ENCODE measurements at regions not wholly inside any gene's neighbourhood (a gene's known extent, or its start where the extent isn't known, plus 50 kb on each side); places are given as distances from the start of the nearest gene placed in this dataset.

DNA sequence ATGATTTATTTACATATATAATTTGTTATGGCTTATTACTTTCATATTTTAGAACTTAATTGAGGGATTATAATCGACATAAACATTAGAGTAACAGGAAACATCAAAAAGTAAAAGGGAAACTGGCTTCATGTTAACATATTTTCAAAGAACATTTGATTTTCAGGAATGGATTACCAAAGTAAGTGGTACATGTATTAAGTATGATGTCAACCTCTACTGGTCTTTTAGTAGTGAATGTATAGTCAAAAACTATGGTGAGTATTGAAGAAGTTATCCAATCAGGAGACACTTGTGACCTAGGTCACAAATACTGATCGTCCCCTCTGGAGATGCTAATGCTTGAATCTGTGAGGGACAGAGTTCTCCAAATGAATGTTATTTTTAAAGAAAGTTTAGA, 768.9 kb upstream of the ADGRL4 start:
- ChIA-PET CTCF (ENCODE audit: low intra/inter-chr PET ratio, low total read pairs) (no interaction called here), POLR2A (no interaction called here)
- intact Hi-C loops (cut with micrococcal nuclease; ENCODE audit: unreplicated experiment), result no loop called here
- TF ChIP-seq, protein P1, sequence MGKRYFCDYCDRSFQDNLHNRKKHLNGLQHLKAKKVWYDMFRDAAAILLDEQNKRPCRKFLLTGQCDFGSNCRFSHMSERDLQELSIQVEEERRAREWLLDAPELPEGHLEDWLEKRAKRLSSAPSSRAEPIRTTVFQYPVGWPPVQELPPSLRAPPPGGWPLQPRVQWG (CRISPR knock-in tag; IDR thresholded peaks at IDR 0.05; ENCODE audit: borderline replicate concordance, low read depth), result no peak
- TF ChIP-seq ATF7 (IDR thresholded peaks at IDR 0.05), result peak; percentile 91
- no peak for TF ChIP-seq ATF7 (CRISPR knock-in tag; IDR thresholded peaks at IDR 0.05)
- no peak for TF ChIP-seq ZNF12 (CRISPR knock-in tag; IDR thresholded peaks at IDR 0.05)
- no peak for TF ChIP-seq DNMT3B (CRISPR knock-in tag; conservative IDR thresholded peaks at IDR 0.05)
- TF ChIP-seq CREB1 (IDR thresholded peaks at IDR 0.05), result peak; percentile 66
- no peak for TF ChIP-seq CREB1 (CRISPR knock-in tag; IDR thresholded peaks at IDR 0.05)
- no peak for TF ChIP-seq NCOA2 (CRISPR knock-in tag; IDR thresholded peaks at IDR 0.05)
- no peak for TF ChIP-seq ZNF543 (CRISPR knock-in tag; IDR thresholded peaks at IDR 0.05)
- Histone ChIP-seq H3K4me2 (ENCODE audit: low read depth, low read length) (no peak overlapping the region), H3K79me2 (ENCODE audit: insufficient read depth, low read length) (no peaks in the 10 kb centered on the region), H3K9me3 (ENCODE audit: low read length) (peaks cover 52% of the 10 kb centered on the region), H3K9ac (ENCODE audit: insufficient read depth, low read depth, low read length) (no peak overlapping the region), H3K27ac (ENCODE audit: extremely low read length, insufficient read depth, low read length) (no peak overlapping the region), H3K4me1 (ENCODE audit: insufficient read depth, low read length) (no peaks in the 10 kb centered on the region), H3K36me3 (replicated peaks in 1 of 2; ENCODE audit: control insufficient read depth in 1 of 2, insufficient read depth in 2 of 2, low read length in 2 of 2) (no peaks in the 10 kb centered on the region), H3K4me3 (replicated peaks in 1 of 3; ENCODE audit: insufficient read depth in 1 of 3, low read depth in 2 of 3, low read length in 3 of 3) (no peak overlapping the region), H4K20me1 (ENCODE audit: insufficient read depth, low read length) (no peaks in the 10 kb centered on the region), H3K27me3 (ENCODE audit: control insufficient read depth in 1 of 2, insufficient read depth in 2 of 2, low read length in 2 of 2) (no peaks in the 10 kb centered on the region), H2AFZ (ENCODE audit: low read length) (no peak overlapping the region)
- no TSS peak for BruUV-seq (replicated peaks)
- ATAC-seq (no peak), FAIRE-seq (no peak), DNase-seq (ENCODE audit: low spot score) (no peak)
- 0% methylated on average over 2 of the region's 2 CpGs for WGBS (ENCODE audit: low lambda C conversion rate)
- in situ Hi-C loops (cut with HindIII; ENCODE audit: extremely low pct_ligation_motif_present, low pct_unique_long_range_greater_than_20kb), result no loop called here

DNA sequence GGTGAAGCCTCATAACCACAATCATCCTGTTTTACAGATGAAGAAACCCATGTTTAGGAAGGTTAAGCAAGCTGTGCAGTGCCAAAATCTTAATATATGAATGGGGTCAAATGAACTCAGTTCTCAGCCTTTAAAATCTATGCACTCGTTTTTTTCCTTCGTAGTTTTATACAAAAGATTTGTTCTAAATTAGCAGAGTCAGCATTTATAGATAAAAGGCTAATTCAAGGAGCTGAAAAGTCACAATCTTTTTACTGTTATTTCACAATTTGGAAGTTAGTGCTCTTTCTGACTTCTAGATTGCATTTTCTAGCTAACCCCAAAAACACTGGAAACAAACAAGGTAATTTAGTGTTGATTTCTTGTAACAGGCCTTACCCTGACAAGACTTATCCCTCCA, 766.9 kb upstream of the ADGRL4 start:
- no peaks in the 10 kb centered on the region for H3K4me1 ChIP-seq (ENCODE audit: insufficient read depth, low read length)
- peak; percentile 96 for TF ChIP-seq MAFF (IDR thresholded peaks at IDR 0.05; ENCODE audit: low read depth, low read length)
- TF ChIP-seq ZNF446 (CRISPR knock-in tag; IDR thresholded peaks at IDR 0.05), result no peak
- peak; percentile 90 to 97 for TF ChIP-seq MAFK (conservative IDR thresholded peaks at IDR 0.05 in 1 of 2, IDR thresholded peaks at IDR 0.05 in 1 of 2; ENCODE audit: low read length in 2 of 2)
- TF ChIP-seq, protein P2, sequence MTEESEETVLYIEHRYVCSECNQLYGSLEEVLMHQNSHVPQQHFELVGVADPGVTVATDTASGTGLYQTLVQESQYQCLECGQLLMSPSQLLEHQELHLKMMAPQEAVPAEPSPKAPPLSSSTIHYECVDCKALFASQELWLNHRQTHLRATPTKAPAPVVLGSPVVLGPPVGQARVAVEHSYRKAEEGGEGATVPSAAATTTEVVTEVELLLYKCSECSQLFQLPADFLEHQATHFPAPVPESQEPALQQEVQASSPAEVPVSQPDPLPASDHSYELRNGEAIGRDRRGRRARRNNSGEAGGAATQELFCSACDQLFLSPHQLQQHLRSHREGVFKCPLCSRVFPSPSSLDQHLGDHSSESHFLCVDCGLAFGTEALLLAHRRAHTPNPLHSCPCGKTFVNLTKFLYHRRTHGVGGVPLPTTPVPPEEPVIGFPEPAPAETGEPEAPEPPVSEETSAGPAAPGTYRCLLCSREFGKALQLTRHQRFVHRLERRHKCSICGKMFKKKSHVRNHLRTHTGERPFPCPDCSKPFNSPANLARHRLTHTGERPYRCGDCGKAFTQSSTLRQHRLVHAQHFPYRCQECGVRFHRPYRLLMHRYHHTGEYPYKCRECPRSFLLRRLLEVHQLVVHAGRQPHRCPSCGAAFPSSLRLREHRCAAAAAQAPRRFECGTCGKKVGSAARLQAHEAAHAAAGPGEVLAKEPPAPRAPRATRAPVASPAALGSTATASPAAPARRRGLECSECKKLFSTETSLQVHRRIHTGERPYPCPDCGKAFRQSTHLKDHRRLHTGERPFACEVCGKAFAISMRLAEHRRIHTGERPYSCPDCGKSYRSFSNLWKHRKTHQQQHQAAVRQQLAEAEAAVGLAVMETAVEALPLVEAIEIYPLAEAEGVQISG (CRISPR knock-in tag; IDR thresholded peaks at IDR 0.05), result no peak
- no peaks in the 10 kb centered on the region for H3K27me3 ChIP-seq (ENCODE audit: control insufficient read depth in 1 of 2, insufficient read depth in 2 of 2, low read length in 2 of 2)
- POLR2A ChIA-PET, result no interaction called here
- H3K4me2 ChIP-seq (ENCODE audit: low read depth, low read length), result no peak overlapping the region
- FAIRE-seq (no peak), DNase-seq (ENCODE audit: low spot score) (no peak), ATAC-seq (no peak)
- H3K9ac ChIP-seq (ENCODE audit: insufficient read depth, low read depth, low read length), result no peak overlapping the region
- no peak overlapping the region for H3K27ac ChIP-seq (ENCODE audit: extremely low read length, insufficient read depth, low read length)
- H3K4me3 ChIP-seq (replicated peaks in 1 of 3; ENCODE audit: insufficient read depth in 1 of 3, low read depth in 2 of 3, low read length in 3 of 3), result no peak overlapping the region
- H3K9me3 ChIP-seq (ENCODE audit: low read length), result peaks cover 59% of the 10 kb centered on the region
- WGBS (ENCODE audit: low lambda C conversion rate), result 4% methylated on average over 2 of the region's 2 CpGs
- H3K36me3 ChIP-seq (replicated peaks in 1 of 2; ENCODE audit: control insufficient read depth in 1 of 2, insufficient read depth in 2 of 2, low read length in 2 of 2), result no peaks in the 10 kb centered on the region
- no peaks in the 10 kb centered on the region for H4K20me1 ChIP-seq (ENCODE audit: insufficient read depth, low read length)
- no peaks in the 10 kb centered on the region for H3K79me2 ChIP-seq (ENCODE audit: insufficient read depth, low read length)
- BruUV-seq (replicated peaks), result no TSS peak
- CTCF ChIA-PET (ENCODE audit: low intra/inter-chr PET ratio, low total read pairs), result no interaction called here
- intact Hi-C loops (cut with micrococcal nuclease; ENCODE audit: unreplicated experiment), result no loop called here
- in situ Hi-C loops (cut with HindIII; ENCODE audit: extremely low pct_ligation_motif_present, low pct_unique_long_range_greater_than_20kb), result no loop called here
- H2AFZ ChIP-seq (ENCODE audit: low read length), result no peak overlapping the region

Measured in HepG2 (cell line).